IMR-90 (cell line): ENCODE measurements at regions not wholly inside any gene's neighbourhood (a gene's known extent, or its start where the extent isn't known, plus 50 kb on each side); places are given as distances from the start of the nearest gene placed in this dataset.

Source experiments
- ATAC-seq: fragments of 200-7000 bp; cut with Tn5 transposase; 2 replicates; pipeline ENCODE4 v1.9.1; 2020; ENCODE audit warnings: low read depth, mild to moderate bottlenecking, moderate library complexity
- BruUV-seq: library from RNA; stranded (reverse); fragments of 400-500 nt; replicated peaks from 2 replicates; lab custom pipeline; 2021; lab: Mats Ljungman, UMichigan
- CTCF ChIA-PET: fragments of 300-600 bp; formaldehyde crosslinking; extraction: SDS; loops from one replicate; lab custom pipeline; 2021; ENCODE audit warnings: antibody characterized with exemption; lab: Yijun Ruan, JAX
- POLR2A ChIA-PET: fragments of 300-600 bp; sonication (Branson Sonifier 250); formaldehyde crosslinking; loops from one replicate; lab custom pipeline; 2022; ENCODE audit warnings: antibody characterized with exemption; ENCODE audit not compliant: unreplicated experiment; lab: Charles Lee
- DNase-seq: peaks from one replicate; pipeline ENCODE4 v3.0.0; 2013
- H2AFZ ChIP-seq: replicated peaks from 2 replicates; pipeline ENCODE3; 2013; ENCODE audit warnings: low read length, mild to moderate bottlenecking; ENCODE audit not compliant: poor library complexity
- H2AK5ac ChIP-seq: 2 replicates; pipeline ENCODE4 v1.6.1; 2013; ENCODE audit warnings: low read depth, low read length, inconsistent platforms
- H2AK9ac ChIP-seq: replicated peaks from 2 replicates; pipeline ENCODE3; 2013; ENCODE audit warnings: mild to moderate bottlenecking, low read depth, low read length, moderate library complexity; ENCODE audit not compliant: poor library complexity
- H2BK120ac ChIP-seq: 2 replicates; pipeline ENCODE4 v1.6.1; 2013; ENCODE audit warnings: low read depth, low read length, inconsistent platforms
- H2BK15ac ChIP-seq: 3 replicates; pipeline ENCODE4 v1.6.1; 2013; ENCODE audit warnings: low read depth, low read length, inconsistent platforms
- H2BK20ac ChIP-seq: 2 replicates; pipeline ENCODE4 v1.6.1; 2013; ENCODE audit warnings: low read depth, mild to moderate bottlenecking, inconsistent platforms, low read length, moderate library complexity
- H2BK5ac ChIP-seq: 2 replicates; pipeline ENCODE4 v1.6.1; 2013; ENCODE audit warnings: mild to moderate bottlenecking, low read depth, low read length, inconsistent platforms; ENCODE audit not compliant: poor library complexity, severe bottlenecking
- H3K14ac ChIP-seq: replicated peaks from 2 replicates; pipeline ENCODE4 v1.6.1; 2013; ENCODE audit warnings: low read depth, low read length, inconsistent platforms
- H3K18ac ChIP-seq: 2 replicates; pipeline ENCODE4 v1.6.1; 2013; ENCODE audit warnings: low read depth, low read length, control low read depth
- H3K23ac ChIP-seq: 2 replicates; pipeline ENCODE4 v1.6.1; 2013; ENCODE audit warnings: low read depth, low read length, inconsistent platforms
- H3K27ac ChIP-seq: 2 replicates; pipeline ENCODE4 v1.5.1; 2013; ENCODE audit warnings: mild to moderate bottlenecking, control low read depth, low read length; ENCODE audit not compliant: insufficient read depth
- H3K27me3 ChIP-seq: 2 replicates; pipeline ENCODE4 v1.6.1; 2013; ENCODE audit warnings: low read length; ENCODE audit not compliant: control insufficient read depth, insufficient read depth
- H3K36me3 ChIP-seq: 2 replicates; pipeline ENCODE4 v1.6.1; 2013; ENCODE audit warnings: low read length, mixed read lengths; ENCODE audit not compliant: control insufficient read depth, insufficient read depth
- H3K4ac ChIP-seq: 2 replicates; pipeline ENCODE4 v1.6.1; 2013; ENCODE audit warnings: low read depth, low read length, inconsistent platforms
- H3K4me1 ChIP-seq: 2 replicates; pipeline ENCODE4 v1.6.1; 2013; ENCODE audit warnings: low read length, mixed read lengths; ENCODE audit not compliant: control insufficient read depth, insufficient read depth
- H3K4me2 ChIP-seq: 2 replicates; pipeline ENCODE4 v1.6.1; 2013; ENCODE audit warnings: low read depth, mild to moderate bottlenecking, control low read depth, low read length, moderate library complexity
- H3K4me3 ChIP-seq: 2 replicates; pipeline ENCODE4 v1.5.1; 2013; ENCODE audit warnings: low read depth, mild to moderate bottlenecking, control low read depth, low read length, moderate library complexity; ENCODE audit not compliant: insufficient read depth
- H3K56ac ChIP-seq: 2 replicates; pipeline ENCODE4 v1.6.1; 2013; ENCODE audit warnings: low read length, inconsistent platforms; ENCODE audit not compliant: insufficient read depth; ENCODE audit errors: extremely low read depth
- H3K79me1 ChIP-seq, 2 experiments: 2 replicates each; pipeline ENCODE4 v1.6.1; 2013; ENCODE audit warnings: low read length in 2 of 2, inconsistent platforms in 1 of 2, low read depth in 1 of 2
- H3K9ac ChIP-seq: 2 replicates; pipeline ENCODE4 v1.6.1; 2013; ENCODE audit warnings: low read depth, low read length, control low read depth
- H3K9me1 ChIP-seq: 2 replicates; pipeline ENCODE4 v1.6.1; 2013; ENCODE audit warnings: low read length, inconsistent platforms; ENCODE audit not compliant: insufficient read depth
- H3K9me3 ChIP-seq: 2 replicates; pipeline ENCODE4 v1.6.1; 2013; ENCODE audit warnings: low read length; ENCODE audit not compliant: control insufficient read depth, insufficient read depth
- H4K20me1 ChIP-seq: 2 replicates; pipeline ENCODE4 v1.6.1; 2013; ENCODE audit warnings: low read length, inconsistent platforms; ENCODE audit not compliant: insufficient read depth
- H4K5ac ChIP-seq: 2 replicates; pipeline ENCODE4 v1.6.1; 2013; ENCODE audit warnings: mild to moderate bottlenecking, low read depth, low read length, control low read depth
- H4K8ac ChIP-seq, 2 experiments: 2 replicates each; pipeline ENCODE4 v1.6.1; 2013; ENCODE audit warnings: low read depth in 2 of 2, low read length in 2 of 2, control low read depth in 1 of 2, inconsistent platforms in 1 of 2
- H4K91ac ChIP-seq: 2 replicates; pipeline ENCODE4 v1.6.1; 2013; ENCODE audit warnings: low read depth, low read length, inconsistent platforms; ENCODE audit not compliant: insufficient read depth
- CEBPB ChIP-seq: IDR thresholded peaks from 2 replicates; pipeline ENCODE4 v1.6.1; 2012; ENCODE audit warnings: low read depth, low read length, improper control_type of control experiment
- MXI1 ChIP-seq: IDR thresholded peaks from 2 replicates; pipeline ENCODE4 v1.6.1; 2012; ENCODE audit warnings: low read depth, mild to moderate bottlenecking, low read length, moderate library complexity, borderline replicate concordance
- RAD21 ChIP-seq: IDR thresholded peaks from 2 replicates; pipeline ENCODE4 v1.6.1; 2012; ENCODE audit warnings: low read length, improper control_type of control experiment
- USF2 ChIP-seq: fragments of 150-350 bp; IDR thresholded peaks from 2 replicates; pipeline ENCODE4 v1.6.1; 2017; ENCODE audit warnings: mild to moderate bottlenecking, antibody characterized with exemption, low read length, low read depth
- WGBS, 2 experiments: methylation state at CpG; one replicate each; pipeline versions ENCODE4 v1.1.5 to v1.1.7; 2013; ENCODE audit warnings: missing lambda C conversion rate in 2 of 2; ENCODE audit not compliant: insufficient read length in 1 of 2; ENCODE audit errors: extremely low coverage in 2 of 2; 5-methylcytosine and 5-hydroxymethylcytosine counted together
- dilution Hi-C: fragments of 300-500 bp; cut with HindIII; formaldehyde crosslinking; loops from one replicate; pipeline ENCODE4 v1.14.3; 2018; ENCODE audit warnings: low sequenced_read_pairs; ENCODE audit not compliant: unreplicated experiment
- in situ Hi-C: fragments of 300-500 bp; cut with MboI; formaldehyde crosslinking; loops from 3 replicates; pipeline ENCODE4 v1.14.3; 2019; ENCODE audit warnings: low sequenced_read_pairs, inconsistent platforms, mixed read lengths
- intact Hi-C: fragments of 100-400 bp; cut with micrococcal nuclease; formaldehyde crosslinking; loops from 2 replicates; pipeline ENCODE4 v1.10.0; 2022

GRCh38 chr5:159833088-159833487, 83.2 kb upstream of the ADRA1B start:
- Histone ChIP-seq H2BK5ac (no peak overlapping the region), H3K4me2 (no peak overlapping the region), H3K4me3 (no peak overlapping the region), H3K79me1 (no peaks in the 10 kb centered on the region), H3K27ac (no peak overlapping the region), H3K36me3 (no peaks in the 10 kb centered on the region), H2AFZ (peak overlapping the region; percentile 26), H2AK9ac (no peak overlapping the region), H4K5ac (no peak overlapping the region), H3K23ac (no peak overlapping the region), H2AK5ac (no peak overlapping the region), H3K9ac (no peak overlapping the region), H3K18ac (no peak overlapping the region), H4K20me1 (no peaks in the 10 kb centered on the region), H4K91ac (no peak overlapping the region), H2BK15ac (no peak overlapping the region), H3K14ac (no peak overlapping the region), H3K27me3 (peaks cover 8% of the 10 kb centered on the region), H3K4me1 (no peaks in the 10 kb centered on the region), H3K56ac (no peak overlapping the region), H3K9me1 (no peaks in the 10 kb centered on the region), H2BK120ac (no peak overlapping the region), H2BK20ac (no peak overlapping the region), H3K9me3 (no peaks in the 10 kb centered on the region), H4K8ac (no peak overlapping the region), H3K4ac (no peak overlapping the region)
- no peak for TF ChIP-seq RAD21
- TF ChIP-seq CEBPB: no peak
- no peak for TF ChIP-seq MXI1
- TF ChIP-seq USF2: no peak
- CTCF ChIA-PET: no interaction called here
- DNase-seq (no peak), ATAC-seq (no peak)
- intact Hi-C loops: no loop called here
- BruUV-seq: no TSS peak
- POLR2A ChIA-PET: no interaction called here
- no CpG with 5 or more reads among the region's 2 CpGs for WGBS, 2 experiments
- dilution Hi-C loops: no loop called here
- in situ Hi-C loops: no loop called here
